H9 (cell line): ENCODE measurements at regions not wholly inside any gene's neighbourhood (a gene's known extent, or its start where the extent isn't known, plus 50 kb on each side); places are given as distances from the start of the nearest gene placed in this dataset.

Experiments used
- DNase-seq: peaks from one replicate; pipeline ENCODE4 v3.0.0-alpha.2; 2017
- H2AFZ ChIP-seq: one replicate; pipeline ENCODE4 v1.6.1; 2013; ENCODE audit warnings: mild to moderate bottlenecking, low read length, control low read depth, moderate library complexity
- H2AK5ac ChIP-seq: 2 replicates; pipeline ENCODE4 v1.6.1; 2013; ENCODE audit warnings: low read length, control low read depth, mixed read lengths; ENCODE audit not compliant: insufficient read length
- H2BK120ac ChIP-seq: one replicate; pipeline ENCODE4 v1.6.1; 2013; ENCODE audit warnings: low read depth, mild to moderate bottlenecking, low read length, control low read depth, inconsistent platforms; ENCODE audit not compliant: poor library complexity, severe bottlenecking
- H2BK12ac ChIP-seq: 2 replicates; pipeline ENCODE4 v1.6.1; 2013; ENCODE audit warnings: low read length, control low read depth, mixed read lengths, low read depth; ENCODE audit not compliant: insufficient read length
- H2BK15ac ChIP-seq: 2 replicates; pipeline ENCODE4 v1.6.1; 2013; ENCODE audit warnings: low read depth, low read length, control low read depth
- H2BK20ac ChIP-seq: one replicate; pipeline ENCODE4 v1.6.1; 2013; ENCODE audit warnings: low read depth, mild to moderate bottlenecking, low read length, control low read depth, inconsistent platforms; ENCODE audit not compliant: poor library complexity, severe bottlenecking
- H2BK5ac ChIP-seq: 2 replicates; pipeline ENCODE4 v1.6.1; 2013; ENCODE audit warnings: low read length, control low read depth, mixed read lengths; ENCODE audit not compliant: insufficient read length
- H3K14ac ChIP-seq: 2 replicates; pipeline ENCODE4 v1.6.1; 2013; ENCODE audit warnings: low read length, control low read depth; ENCODE audit not compliant: insufficient read depth
- H3K18ac ChIP-seq: 2 replicates; pipeline ENCODE4 v1.6.1; 2013; ENCODE audit warnings: low read depth, mild to moderate bottlenecking, mixed read lengths, low read length, control low read depth; ENCODE audit not compliant: insufficient read length
- H3K23ac ChIP-seq: 2 replicates; pipeline ENCODE4 v1.6.1; 2013; ENCODE audit warnings: low read length, control low read depth, mixed read lengths, low read depth; ENCODE audit not compliant: insufficient read length
- H3K23me2 ChIP-seq: 2 replicates; pipeline ENCODE4 v1.6.1; 2013; ENCODE audit warnings: low read depth, mild to moderate bottlenecking, mixed read lengths, low read length, control low read depth; ENCODE audit not compliant: insufficient read length, poor library complexity, severe bottlenecking
- H3K27ac ChIP-seq: 2 replicates; pipeline ENCODE4 v1.5.1; 2013; ENCODE audit warnings: low read length, control low read depth, mixed read lengths, low read depth; ENCODE audit not compliant: insufficient read length
- H3K27me3 ChIP-seq: 2 replicates; pipeline ENCODE4 v1.6.1; 2013; ENCODE audit warnings: low read length, control low read depth, inconsistent platforms; ENCODE audit not compliant: insufficient read depth
- H3K4ac ChIP-seq: 2 replicates; pipeline ENCODE4 v1.6.1; 2013; ENCODE audit warnings: low read depth, mild to moderate bottlenecking, control low read depth, inconsistent platforms, low read length, moderate library complexity
- H3K4me1 ChIP-seq: 2 replicates; pipeline ENCODE4 v1.6.1; 2013; ENCODE audit warnings: low read length, control low read depth, inconsistent platforms; ENCODE audit not compliant: insufficient read depth
- H3K4me2 ChIP-seq: 2 replicates; pipeline ENCODE4 v1.6.1; 2013; ENCODE audit warnings: low read length, control low read depth, mixed read lengths; ENCODE audit not compliant: insufficient read length, insufficient read depth
- H3K56ac ChIP-seq: 2 replicates; pipeline ENCODE4 v1.6.1; 2013; ENCODE audit warnings: low read depth, mild to moderate bottlenecking, mixed read lengths, low read length, control low read depth; ENCODE audit not compliant: insufficient read length
- H3K79me1 ChIP-seq: 2 replicates; pipeline ENCODE4 v1.6.1; 2013; ENCODE audit warnings: low read depth, mild to moderate bottlenecking, moderate library complexity, low read length, control low read depth, inconsistent platforms; ENCODE audit not compliant: insufficient read depth, poor library complexity, severe bottlenecking
- H3K79me2 ChIP-seq: 2 replicates; pipeline ENCODE4 v1.6.1; 2013; ENCODE audit warnings: low read length, control low read depth, inconsistent platforms; ENCODE audit not compliant: insufficient read depth
- H3K9ac ChIP-seq: 2 replicates; pipeline ENCODE4 v1.6.1; 2013; ENCODE audit warnings: low read length, control low read depth, mixed read lengths; ENCODE audit not compliant: insufficient read length; ENCODE audit errors: extremely low read depth
- H3K9me3 ChIP-seq: one replicate; pipeline ENCODE4 v1.6.1; 2013; ENCODE audit warnings: low read depth, low read length, inconsistent platforms; ENCODE audit not compliant: control insufficient read depth
- H3T11ph ChIP-seq: one replicate; pipeline ENCODE4 v1.6.1; 2013; ENCODE audit warnings: mild to moderate bottlenecking, low read length, control low read depth, inconsistent platforms
- H4K20me1 ChIP-seq: one replicate; pipeline ENCODE4 v1.6.1; 2013; ENCODE audit not compliant: control insufficient read depth, insufficient read length, insufficient read depth
- H4K5ac ChIP-seq: 2 replicates; pipeline ENCODE4 v1.6.1; 2013; ENCODE audit warnings: low read depth, mild to moderate bottlenecking, mixed read lengths, low read length, control low read depth; ENCODE audit not compliant: insufficient read length
- H4K8ac ChIP-seq: replicated peaks from 2 replicates; pipeline ENCODE4 v1.6.1; 2013; ENCODE audit warnings: low read length, control low read depth, mixed read lengths, low read depth; ENCODE audit not compliant: insufficient read length
- H4K91ac ChIP-seq: 2 replicates; pipeline ENCODE4 v1.6.1; 2013; ENCODE audit warnings: low read depth, mild to moderate bottlenecking, moderate library complexity, mixed read lengths, low read length, control low read depth; ENCODE audit not compliant: insufficient read length
- H3K27ac Mint-ChIP-seq, 3 experiments: 2 replicates in 2 of 3; 3 replicates in 1 of 3; pipeline ENCODE4 v1.8.0; 2020 to 2021; ENCODE audit warnings: mixed read lengths in 3 of 3, mild to moderate bottlenecking in 1 of 3, moderate library complexity in 1 of 3
- H3K27me3 Mint-ChIP-seq: 2 replicates; pipeline ENCODE4 v1.8.0; 2021; ENCODE audit warnings: low read depth, mild to moderate bottlenecking, moderate library complexity, mixed read lengths
- H3K36me3 Mint-ChIP-seq, 3 experiments: 2 replicates in 2 of 3; 3 replicates in 1 of 3; pipeline ENCODE4 v1.8.0; 2020 to 2021; ENCODE audit warnings: low read depth in 3 of 3, mixed read lengths in 3 of 3; ENCODE audit not compliant: insufficient read depth in 1 of 3
- H3K4me1 Mint-ChIP-seq, 2 experiments: 2 replicates each; pipeline ENCODE4 v1.8.0; 2020; ENCODE audit warnings: mixed read lengths in 2 of 2
- H3K4me3 Mint-ChIP-seq, 2 experiments: 2 replicates in 1 of 2; 3 replicates in 1 of 2; pipeline ENCODE4 v1.8.0; 2020 to 2021; ENCODE audit warnings: mild to moderate bottlenecking in 2 of 2, mixed read lengths in 2 of 2, moderate library complexity in 1 of 2
- H3K9me3 Mint-ChIP-seq, 2 experiments: 2 replicates in 1 of 2; 3 replicates in 1 of 2; pipeline ENCODE4 v1.8.0; 2020; ENCODE audit warnings: mild to moderate bottlenecking in 2 of 2, mixed read lengths in 2 of 2, moderate library complexity in 1 of 2
- WGBS: extraction: QIAGEN DNeasy Blood & Tissue Kit; methylation state at CpG from one replicate; pipeline ENCODE4 v1.1.7; 2013; ENCODE audit warnings: missing lambda C conversion rate, low lambda C conversion rate, mixed read lengths; ENCODE audit not compliant: insufficient read length; ENCODE audit errors: extremely low coverage; 5-methylcytosine and 5-hydroxymethylcytosine counted together
- TF ChIP-seq, protein P1 (sequence below): fragments of 200-600 bp; sonication (generic); conservative IDR thresholded peaks from 3 replicates; pipeline ENCODE4 v1.8.0; 2021; ENCODE audit warnings: antibody characterized with exemption, mild to moderate bottlenecking

DNA sequence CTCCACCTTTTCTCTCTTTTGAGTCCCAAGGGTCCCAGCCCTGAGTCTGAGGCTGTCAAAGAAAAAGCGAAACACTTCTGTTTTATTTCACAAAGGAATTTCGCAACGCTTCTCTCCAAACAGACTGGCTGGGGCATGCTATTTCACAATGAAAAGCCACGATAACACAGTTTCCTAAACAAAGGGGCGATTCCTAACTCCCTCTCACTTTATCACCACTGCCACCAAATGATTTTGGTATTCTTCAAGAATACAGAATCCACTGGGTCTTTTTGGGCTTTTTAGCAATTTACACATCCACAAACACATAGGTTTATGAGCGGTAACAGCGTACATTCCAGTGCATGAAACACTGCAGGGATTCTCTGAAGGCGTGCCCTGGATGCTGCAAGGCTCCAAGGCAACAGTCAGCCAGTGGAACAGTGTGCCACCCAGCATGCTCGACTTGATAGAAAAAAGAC is 161.2 kb downstream of the DAD1 start:
- no peak overlapping the region for H3K4me2 ChIP-seq
- H3K4me1 Mint-ChIP-seq: peaks cover 0 to 8% of the 10 kb centered on the region in 2 experiments; a peak in 1 of 4 replicates
- H3K4me3 Mint-ChIP-seq: no peak overlapping the region

More for the DNA sequence above, 161.2 kb downstream of the DAD1 start:
- Histone ChIP-seq H3K27ac (no peak overlapping the region), H2BK20ac (no peak overlapping the region), H4K8ac (no peak overlapping the region), H3K4ac (no peak overlapping the region), H2BK12ac (no peak overlapping the region), H2BK120ac (no peak overlapping the region), H2AK5ac (no peak overlapping the region), H3K18ac (no peak overlapping the region), H3K27me3 (no peaks in the 10 kb centered on the region), H4K5ac (no peak overlapping the region), H3K79me1 (no peaks in the 10 kb centered on the region), H3K79me2 (no peaks in the 10 kb centered on the region), H2BK15ac (no peak overlapping the region), H3K14ac (no peak overlapping the region), H3K9me3 (no peaks in the 10 kb centered on the region), H3K56ac (no peak overlapping the region), H4K20me1 (no peaks in the 10 kb centered on the region), H3T11ph (no peak overlapping the region), H2BK5ac (no peak overlapping the region), H4K91ac (no peak overlapping the region), H2AFZ (no peak overlapping the region), H3K23ac (no peak overlapping the region), H3K4me1 (no peaks in the 10 kb centered on the region), H3K23me2 (no peaks in the 10 kb centered on the region), H3K9ac (no peak overlapping the region)
- H3K27ac Mint-ChIP-seq: no peak overlapping the region
- DNase-seq: no peak
- H3K36me3 Mint-ChIP-seq: no peaks in the 10 kb centered on the region
- TF ChIP-seq, protein P1, sequence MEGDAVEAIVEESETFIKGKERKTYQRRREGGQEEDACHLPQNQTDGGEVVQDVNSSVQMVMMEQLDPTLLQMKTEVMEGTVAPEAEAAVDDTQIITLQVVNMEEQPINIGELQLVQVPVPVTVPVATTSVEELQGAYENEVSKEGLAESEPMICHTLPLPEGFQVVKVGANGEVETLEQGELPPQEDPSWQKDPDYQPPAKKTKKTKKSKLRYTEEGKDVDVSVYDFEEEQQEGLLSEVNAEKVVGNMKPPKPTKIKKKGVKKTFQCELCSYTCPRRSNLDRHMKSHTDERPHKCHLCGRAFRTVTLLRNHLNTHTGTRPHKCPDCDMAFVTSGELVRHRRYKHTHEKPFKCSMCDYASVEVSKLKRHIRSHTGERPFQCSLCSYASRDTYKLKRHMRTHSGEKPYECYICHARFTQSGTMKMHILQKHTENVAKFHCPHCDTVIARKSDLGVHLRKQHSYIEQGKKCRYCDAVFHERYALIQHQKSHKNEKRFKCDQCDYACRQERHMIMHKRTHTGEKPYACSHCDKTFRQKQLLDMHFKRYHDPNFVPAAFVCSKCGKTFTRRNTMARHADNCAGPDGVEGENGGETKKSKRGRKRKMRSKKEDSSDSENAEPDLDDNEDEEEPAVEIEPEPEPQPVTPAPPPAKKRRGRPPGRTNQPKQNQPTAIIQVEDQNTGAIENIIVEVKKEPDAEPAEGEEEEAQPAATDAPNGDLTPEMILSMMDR: no peak
- no peaks in the 10 kb centered on the region for H3K9me3 Mint-ChIP-seq
- H3K27me3 Mint-ChIP-seq: no peaks in the 10 kb centered on the region; the same call in 1 of the 2 replicates
- no CpG with 5 or more reads among the region's 9 CpGs for WGBS
